ENCODE measurements at regions not wholly inside any gene's neighbourhood (a gene's known extent, or its start where the extent isn't known, plus 50 kb on each side); places are given as distances from the start of the nearest gene placed in this dataset.
"Not testable (repeated sequence)": the region's sequence is repeated elsewhere in the genome, so short reads cannot be mapped to it uniquely, and the experiment has no call there.

- H3K27me3 ChIP-seq (ENCODE audit: low read depth); DNase-seq; H3K36me3 ChIP-seq; H3K4me3 ChIP-seq; intact Hi-C loops (cut with micrococcal nuclease); H3K9me3 ChIP-seq (replicated peaks); H3K4me1 ChIP-seq; H3K27ac ChIP-seq (replicated peaks): not testable (repeated sequence)
Measured at GRCh38 chr22:11795979-11796378, 3732.0 kb upstream of the OR11H1 start.

GRCh38 chr22:11815481-11815880 lies 3712.5 kb upstream of the OR11H1 start:
- H3K4me3 ChIP-seq; DNase-seq; H3K27me3 ChIP-seq (ENCODE audit: low read depth); H3K27ac ChIP-seq (replicated peaks); H3K9me3 ChIP-seq (replicated peaks); H3K4me1 ChIP-seq; intact Hi-C loops (cut with micrococcal nuclease); H3K36me3 ChIP-seq: not testable (repeated sequence)

- H3K36me3 ChIP-seq; H3K9me3 ChIP-seq (replicated peaks); H3K27ac ChIP-seq (replicated peaks); H3K4me3 ChIP-seq; DNase-seq; H3K27me3 ChIP-seq (ENCODE audit: low read depth); intact Hi-C loops (cut with micrococcal nuclease); H3K4me1 ChIP-seq: not testable (repeated sequence)
Measured at GRCh38 chr22:11818845-11819244, 3709.1 kb upstream of the OR11H1 start.

- DNase-seq; intact Hi-C loops (cut with micrococcal nuclease); H3K9me3 ChIP-seq (replicated peaks); H3K36me3 ChIP-seq; H3K27ac ChIP-seq (replicated peaks); H3K27me3 ChIP-seq (ENCODE audit: low read depth); H3K4me1 ChIP-seq; H3K4me3 ChIP-seq: not testable (repeated sequence)
Measured at GRCh38 chr22:11822326-11822725, 3705.7 kb upstream of the OR11H1 start.

GRCh38 chr22:11825009-11825408 lies 3703.0 kb upstream of the OR11H1 start:
- H3K4me3 ChIP-seq; intact Hi-C loops (cut with micrococcal nuclease); H3K27ac ChIP-seq (replicated peaks); H3K4me1 ChIP-seq; H3K9me3 ChIP-seq (replicated peaks); DNase-seq; H3K36me3 ChIP-seq; H3K27me3 ChIP-seq (ENCODE audit: low read depth): not testable (repeated sequence)

GRCh38 chr22:11826000-11826399 lies 3702.0 kb upstream of the OR11H1 start:
- intact Hi-C loops (cut with micrococcal nuclease); DNase-seq; H3K27me3 ChIP-seq (ENCODE audit: low read depth); H3K4me3 ChIP-seq; H3K27ac ChIP-seq (replicated peaks); H3K9me3 ChIP-seq (replicated peaks); H3K36me3 ChIP-seq; H3K4me1 ChIP-seq: not testable (repeated sequence)

GRCh38 chr22:11829426-11829825 lies 3698.6 kb upstream of the OR11H1 start:
- peak overlapping the region; percentile 39 for H3K4me3 ChIP-seq
- intact Hi-C loops (cut with micrococcal nuclease); H3K36me3 ChIP-seq; H3K4me1 ChIP-seq; H3K9me3 ChIP-seq (replicated peaks); H3K27me3 ChIP-seq (ENCODE audit: low read depth); H3K27ac ChIP-seq (replicated peaks): not testable (repeated sequence)
- DNase-seq: peak; percentile 11
